ENCODE measurements at regions not wholly inside any gene's neighbourhood (a gene's known extent, or its start where the extent isn't known, plus 50 kb on each side); places are given as distances from the start of the nearest gene placed in this dataset.

DNA sequence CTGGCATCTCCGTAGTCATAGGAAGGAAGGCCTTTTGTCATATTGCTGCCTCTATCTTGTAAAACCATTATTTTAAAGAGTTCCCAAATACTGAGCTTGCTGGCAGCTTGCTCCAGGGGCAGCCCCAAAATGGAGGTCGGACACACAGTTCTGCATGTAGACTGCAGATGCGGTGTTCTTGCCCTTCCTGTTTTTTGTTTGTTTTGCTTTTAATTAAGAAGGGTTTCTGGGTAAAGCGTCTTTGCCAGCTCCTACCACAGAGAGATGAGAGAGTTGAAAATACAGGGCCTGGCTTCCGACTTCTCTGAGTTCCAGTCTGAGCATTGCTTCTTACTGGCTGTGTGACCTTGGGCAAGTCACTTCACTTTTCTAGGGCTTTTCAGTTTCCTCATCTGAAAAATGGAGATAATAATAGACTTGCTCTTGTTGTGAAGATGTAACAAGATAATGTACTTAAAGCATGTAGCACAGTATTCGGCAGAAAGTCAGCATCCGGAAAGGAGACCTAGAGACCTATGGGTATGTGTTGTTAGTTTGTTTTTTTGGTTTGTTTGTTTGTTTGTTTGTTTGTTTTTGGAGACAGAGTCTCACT is 67.8 kb upstream of the GSE1 start:
- H3K9me3 ChIP-seq, result no peaks in the 10 kb centered on the region
- no peak for DNase-seq (ENCODE audit: extremely low spot score in 2 of 2)
- no peaks in the 10 kb centered on the region for H3K27me3 ChIP-seq
- H3K4me3 ChIP-seq, result no peak overlapping the region
- no peaks in the 10 kb centered on the region for H3K36me3 ChIP-seq
- H3K4me1 ChIP-seq, result peaks cover 31% of the 10 kb centered on the region
- no peak overlapping the region for H3K27ac ChIP-seq
- intact Hi-C loops (cut with DNase I), result no loop called here
- TF ChIP-seq POLR2AphosphoS5 (IDR thresholded peaks at IDR 0.05; ENCODE audit: insufficient read depth in 1 of 2, low read depth in 1 of 2), result no peak
- TF ChIP-seq POLR2A (IDR thresholded peaks at IDR 0.05), result no peak
- TF ChIP-seq, protein P1, sequence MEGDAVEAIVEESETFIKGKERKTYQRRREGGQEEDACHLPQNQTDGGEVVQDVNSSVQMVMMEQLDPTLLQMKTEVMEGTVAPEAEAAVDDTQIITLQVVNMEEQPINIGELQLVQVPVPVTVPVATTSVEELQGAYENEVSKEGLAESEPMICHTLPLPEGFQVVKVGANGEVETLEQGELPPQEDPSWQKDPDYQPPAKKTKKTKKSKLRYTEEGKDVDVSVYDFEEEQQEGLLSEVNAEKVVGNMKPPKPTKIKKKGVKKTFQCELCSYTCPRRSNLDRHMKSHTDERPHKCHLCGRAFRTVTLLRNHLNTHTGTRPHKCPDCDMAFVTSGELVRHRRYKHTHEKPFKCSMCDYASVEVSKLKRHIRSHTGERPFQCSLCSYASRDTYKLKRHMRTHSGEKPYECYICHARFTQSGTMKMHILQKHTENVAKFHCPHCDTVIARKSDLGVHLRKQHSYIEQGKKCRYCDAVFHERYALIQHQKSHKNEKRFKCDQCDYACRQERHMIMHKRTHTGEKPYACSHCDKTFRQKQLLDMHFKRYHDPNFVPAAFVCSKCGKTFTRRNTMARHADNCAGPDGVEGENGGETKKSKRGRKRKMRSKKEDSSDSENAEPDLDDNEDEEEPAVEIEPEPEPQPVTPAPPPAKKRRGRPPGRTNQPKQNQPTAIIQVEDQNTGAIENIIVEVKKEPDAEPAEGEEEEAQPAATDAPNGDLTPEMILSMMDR (IDR thresholded peaks at IDR 0.05), result no peak

DNA sequence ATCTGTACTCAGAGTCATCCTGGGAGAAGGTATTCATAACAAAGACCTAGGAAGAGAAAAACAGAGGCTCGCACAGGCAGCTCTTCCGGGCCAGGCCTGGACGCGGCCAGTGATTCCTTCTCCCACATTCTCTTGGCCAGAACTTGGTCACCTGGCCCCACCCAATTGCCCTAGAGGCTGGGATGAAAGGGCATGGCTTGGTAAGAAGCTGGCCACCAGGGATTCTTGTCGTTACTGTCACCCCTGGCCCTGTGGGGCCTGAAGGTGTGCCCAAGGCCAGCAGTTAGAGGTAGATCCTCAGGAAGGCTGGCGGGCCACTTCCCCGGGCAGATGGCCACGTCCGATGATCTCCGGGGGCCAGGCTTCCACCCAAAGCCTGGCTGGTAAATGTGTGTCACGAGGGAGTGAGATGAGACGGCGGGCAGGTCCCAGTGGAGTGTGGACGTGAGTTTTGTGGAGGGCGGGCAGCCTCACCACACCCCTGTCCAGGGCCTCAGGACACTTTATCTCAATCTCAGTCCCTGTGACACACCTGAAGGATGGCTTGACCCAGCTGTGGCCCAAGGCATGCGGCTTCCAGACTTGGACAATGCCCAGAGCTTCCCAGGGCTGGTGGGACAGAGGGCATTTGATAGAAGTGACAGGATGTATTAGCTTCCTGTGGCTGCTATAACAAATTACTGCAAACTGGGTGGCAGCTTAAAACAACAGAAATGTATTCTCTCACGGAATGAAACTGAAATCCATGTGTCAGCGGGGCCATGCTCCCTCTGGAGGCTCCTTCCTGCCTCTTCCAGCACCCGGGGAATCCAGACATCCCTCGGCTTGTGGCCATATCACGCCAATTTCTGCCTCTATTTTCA is 66.3 kb upstream of the GSE1 start:
- Histone ChIP-seq H3K27me3 (no peaks in the 10 kb centered on the region), H3K36me3 (no peaks in the 10 kb centered on the region), H3K27ac (no peak overlapping the region), H3K4me1 (peaks cover 35% of the 10 kb centered on the region), H3K9me3 (no peaks in the 10 kb centered on the region), H3K4me3 (no peak overlapping the region)
- DNase-seq (ENCODE audit: extremely low spot score in 2 of 2), result no peak
- intact Hi-C loops (cut with DNase I), result no loop called here
- no peak for TF ChIP-seq POLR2A (IDR thresholded peaks at IDR 0.05)
- TF ChIP-seq, protein P1 (IDR thresholded peaks at IDR 0.05), result no peak
- TF ChIP-seq POLR2AphosphoS5 (IDR thresholded peaks at IDR 0.05; ENCODE audit: insufficient read depth in 1 of 2, low read depth in 1 of 2), result no peak

DNA sequence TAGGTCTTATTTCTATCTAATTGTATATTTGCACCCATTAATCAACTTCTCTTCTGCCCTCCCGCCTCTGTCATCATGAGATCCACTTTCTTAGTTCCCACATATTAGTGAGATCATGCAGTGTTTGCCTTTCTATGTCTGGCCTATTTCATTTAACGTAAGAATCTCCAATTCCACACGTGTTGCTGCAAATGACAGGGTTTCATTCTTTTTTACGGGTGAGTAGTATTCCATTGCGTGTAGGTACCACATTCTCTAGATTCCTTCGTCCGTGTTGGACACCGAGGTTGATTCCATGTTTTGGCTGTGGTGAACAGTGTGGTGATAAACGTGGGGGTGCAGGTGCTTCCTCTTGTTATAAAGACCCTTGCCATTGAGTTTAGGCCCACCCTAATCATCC is 64.7 kb upstream of the GSE1 start:
- Histone ChIP-seq H3K27me3 (no peaks in the 10 kb centered on the region), H3K4me3 (no peak overlapping the region), H3K4me1 (peaks cover 26% of the 10 kb centered on the region), H3K27ac (no peak overlapping the region), H3K36me3 (no peaks in the 10 kb centered on the region), H3K9me3 (no peaks in the 10 kb centered on the region)
- TF ChIP-seq POLR2A (IDR thresholded peaks at IDR 0.05) (no peak), POLR2AphosphoS5 (IDR thresholded peaks at IDR 0.05; ENCODE audit: insufficient read depth in 1 of 2, low read depth in 1 of 2) (no peak)
- TF ChIP-seq, protein P1 (IDR thresholded peaks at IDR 0.05), result no peak
- no peak for DNase-seq (ENCODE audit: extremely low spot score in 2 of 2)
- intact Hi-C loops (cut with DNase I), result no loop called here

DNA sequence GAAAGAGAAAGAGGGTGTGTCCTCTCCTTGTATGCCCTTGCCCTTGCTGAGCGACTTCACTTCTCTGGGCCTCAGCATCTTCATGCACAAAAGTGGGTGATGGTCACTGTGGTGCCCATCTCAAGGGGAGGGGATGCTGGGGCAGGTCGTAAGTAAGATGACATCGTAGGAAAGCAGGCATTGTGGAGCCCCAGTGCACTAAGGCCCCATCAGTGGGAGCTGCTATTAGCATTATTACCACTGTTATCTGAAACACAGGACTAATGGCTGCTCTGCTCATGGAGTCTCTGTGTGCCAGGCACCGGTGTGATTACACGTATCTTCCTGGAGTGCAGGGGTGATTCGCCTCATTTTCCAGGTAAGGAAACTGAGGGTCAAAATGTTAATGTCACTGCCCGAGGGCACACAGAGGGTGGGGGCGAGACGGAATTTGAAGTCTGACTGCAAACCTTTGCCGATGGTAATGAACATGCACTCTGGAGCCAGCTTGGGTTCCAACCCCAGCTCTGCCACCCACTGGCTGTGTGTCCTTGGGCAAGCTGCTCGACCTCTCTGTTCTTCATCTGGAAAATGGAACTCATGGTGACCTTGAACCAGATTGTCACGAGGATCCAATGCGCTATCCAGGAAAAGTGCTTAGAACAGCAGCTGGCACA is 63.2 kb upstream of the GSE1 start:
- peaks cover 31% of the 10 kb centered on the region for H3K4me1 ChIP-seq
- H3K27ac ChIP-seq, result no peak overlapping the region
- intact Hi-C loops (cut with DNase I), result no loop called here
- H3K36me3 ChIP-seq, result no peaks in the 10 kb centered on the region
- no peaks in the 10 kb centered on the region for H3K27me3 ChIP-seq
- H3K9me3 ChIP-seq, result no peaks in the 10 kb centered on the region
- no peak overlapping the region for H3K4me3 ChIP-seq
- no peak for DNase-seq (ENCODE audit: extremely low spot score in 2 of 2)
- TF ChIP-seq, protein P1 (IDR thresholded peaks at IDR 0.05), result no peak
- TF ChIP-seq POLR2AphosphoS5 (IDR thresholded peaks at IDR 0.05; ENCODE audit: insufficient read depth in 1 of 2, low read depth in 1 of 2) (no peak), POLR2A (IDR thresholded peaks at IDR 0.05) (no peak)

Data from vagina (tissue), 2 donors.